Peyer's patch (tissue), 4 donors: ENCODE measurements at regions not wholly inside any gene's neighbourhood (a gene's known extent, or its start where the extent isn't known, plus 50 kb on each side); places are given as distances from the start of the nearest gene placed in this dataset.

ENCODE experiments used
- CTCF ChIP-seq, 6 experiments: fragments of 450-650 bp in 4 of 6; fragments of 200-600 bp in 2 of 6; sonication (generic) in 1 of 6; IDR thresholded peaks; one replicate each; pipeline ENCODE4 v1.5.1; 2017 to 2019; ENCODE audit warnings: antibody characterized with exemption in 6 of 6, mild to moderate bottlenecking in 3 of 6, moderate library complexity in 1 of 6
- POLR2A ChIP-seq, 2 donors: fragments of 450-650 bp; IDR thresholded peaks; one replicate each; pipeline ENCODE4 v1.5.1; 2017; ENCODE audit warnings: antibody characterized with exemption in 2 of 2, mild to moderate bottlenecking in 2 of 2, moderate library complexity in 2 of 2

DNA sequence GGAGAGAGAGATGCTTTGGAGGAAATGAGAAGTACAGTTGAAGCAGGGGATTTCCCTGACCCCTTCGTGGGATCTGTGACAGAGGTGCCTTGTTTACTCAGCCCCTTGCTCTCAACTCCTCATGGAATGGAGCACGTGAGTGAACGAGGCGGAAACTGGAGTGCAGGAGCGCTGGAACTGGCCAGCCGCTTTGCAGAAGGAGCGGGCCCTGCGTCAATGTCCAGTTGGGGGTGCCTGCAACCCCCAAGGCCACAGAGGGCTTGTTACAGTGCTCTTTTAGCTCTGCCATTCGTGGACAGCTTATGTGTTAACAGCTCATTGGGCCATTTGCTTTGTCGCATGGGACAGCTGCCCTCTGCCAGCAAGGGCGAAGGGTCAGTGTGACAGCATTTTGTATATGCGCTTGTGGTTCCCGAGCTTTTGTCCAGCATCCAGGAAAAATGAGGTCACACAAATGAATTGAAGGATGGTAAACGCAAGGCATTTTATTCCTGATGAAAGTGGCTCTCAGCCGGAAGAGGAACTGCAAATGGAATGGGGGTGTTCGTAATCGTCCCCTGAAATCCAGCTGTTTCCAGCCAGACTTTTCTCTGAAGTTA, 1395.1 kb downstream of the CDH8 start:
- TF ChIP-seq CTCF (IDR thresholded peaks at IDR 0.05) (no peak), POLR2A (IDR thresholded peaks at IDR 0.05) (no peak)
